B cell (primary cell): ENCODE measurements at regions not wholly inside any gene's neighbourhood (a gene's known extent, or its start where the extent isn't known, plus 50 kb on each side); places are given as distances from the start of the nearest gene placed in this dataset.

Experiments
- ATAC-seq: fragments of 200-7000 bp; cut with Tn5 transposase; one replicate; pipeline ENCODE4 v1.10.0; 2021; ENCODE audit warnings: low read depth, mild to moderate bottlenecking, moderate number of reproducible peaks, moderate library complexity
- CTCF ChIA-PET: fragments of 350-600 bp; sonication (Branson Sonifier 250); formaldehyde crosslinking; loops from one replicate; lab custom pipeline; 2021; ENCODE audit warnings: antibody characterized with exemption, inconsistent platforms; lab: Charles Lee
- POLR2A ChIA-PET: fragments of 350-600 bp; sonication (Branson Sonifier 250); formaldehyde crosslinking; loops from one replicate; lab custom pipeline; 2021; ENCODE audit warnings: antibody characterized with exemption; lab: Charles Lee
- DNase-seq: peaks from one replicate; pipeline ENCODE4 v3.0.0; 2013
- H2AFZ ChIP-seq: 2 replicates; pipeline ENCODE4 v1.6.1; 2012; ENCODE audit warnings: mild to moderate bottlenecking, low read depth, low read length; ENCODE audit not compliant: insufficient read depth, poor library complexity, severe bottlenecking
- H3K27ac ChIP-seq, 2 donors: 1 replicate in 1 of 2; 2 replicates in 1 of 2; pipeline ENCODE4 v1.5.1; 2012 to 2013; ENCODE audit warnings: low read length in 2 of 2, mild to moderate bottlenecking in 2 of 2, moderate library complexity in 1 of 2
- H3K27me3 ChIP-seq, 4 experiments: fragments of 200-600 bp in 1 of 4; sonication (generic) in 1 of 4; replicated peaks in 1 of 4; 1 replicate in 2 of 4; 2 replicates in 2 of 4; pipeline versions ENCODE4 v1.6.1 to v1.7.0; 2013 to 2016; ENCODE audit warnings: low read length in 3 of 4, mild to moderate bottlenecking in 2 of 4, mixed read lengths in 1 of 4, moderate library complexity in 1 of 4; ENCODE audit not compliant: insufficient read depth in 4 of 4, control insufficient read depth in 3 of 4; ENCODE audit errors: control extremely low read depth in 1 of 4
- H3K36me3 ChIP-seq, 2 experiments: replicated peaks in 1 of 2; 1 replicate in 1 of 2; 2 replicates in 1 of 2; pipeline versions ENCODE4 v1.6.1 to v1.7.1; 2013; ENCODE audit warnings: low read length in 1 of 2; ENCODE audit not compliant: insufficient read depth in 2 of 2, control insufficient read depth in 1 of 2; ENCODE audit errors: control extremely low read depth in 1 of 2, extremely low read depth in 1 of 2
- H3K4me1 ChIP-seq, 2 donors: fragments of 200-600 bp in 1 of 2; sonication (generic) in 1 of 2; 1 replicate in 1 of 2; 2 replicates in 1 of 2; pipeline versions ENCODE4 v1.5.1 to v1.6.1; 2013 to 2017; ENCODE audit warnings: low read length in 2 of 2; ENCODE audit not compliant: control insufficient read depth in 2 of 2, insufficient read depth in 2 of 2
- H3K4me2 ChIP-seq: replicated peaks from 2 replicates; pipeline ENCODE3; 2012; ENCODE audit warnings: mild to moderate bottlenecking, low read depth, low read length; ENCODE audit not compliant: poor library complexity, severe bottlenecking
- H3K4me3 ChIP-seq, 5 experiments: fragments of 200-600 bp in 1 of 5; sonication (generic) in 1 of 5; 1 replicate in 3 of 5; 2 replicates in 2 of 5; pipeline versions ENCODE4 v1.5.1 to v1.7.0; 2011 to 2016; ENCODE audit warnings: low read length in 4 of 5, mild to moderate bottlenecking in 4 of 5, low read depth in 2 of 5, control low read depth in 1 of 5, moderate library complexity in 1 of 5; ENCODE audit not compliant: insufficient read depth in 1 of 5; ENCODE audit errors: control extremely low read depth in 1 of 5, extremely low read depth in 1 of 5
- H3K79me2 ChIP-seq: fragments of 200-600 bp; sonication (generic); one replicate; pipeline ENCODE4 v1.6.0; 2016; ENCODE audit warnings: low read length; ENCODE audit not compliant: control insufficient read depth, insufficient read depth
- H3K9ac ChIP-seq: fragments of 200-600 bp; sonication (generic); 2 replicates; pipeline ENCODE4 v1.6.1; 2017; ENCODE audit warnings: mild to moderate bottlenecking, low read length, moderate library complexity
- H3K9me3 ChIP-seq, 3 donors: one replicate each; pipeline versions ENCODE4 v1.6.1 to v1.7.1; 2013; ENCODE audit warnings: low read length in 2 of 3; ENCODE audit not compliant: control insufficient read depth in 2 of 3, insufficient read depth in 1 of 3; ENCODE audit errors: control extremely low read depth in 1 of 3
- H4K20me1 ChIP-seq: 2 replicates; pipeline ENCODE4 v1.6.0; 2012; ENCODE audit warnings: mild to moderate bottlenecking, low read length; ENCODE audit not compliant: insufficient read depth, control insufficient read depth, poor library complexity, severe bottlenecking
- H3K27ac Mint-ChIP-seq: one replicate; pipeline ENCODE4 v1.8.0; 2021; ENCODE audit warnings: mixed read lengths
- H3K27me3 Mint-ChIP-seq: one replicate; pipeline ENCODE4 v1.8.0; 2021; ENCODE audit warnings: mixed read lengths
- H3K4me1 Mint-ChIP-seq: one replicate; pipeline ENCODE4 v1.8.0; 2021; ENCODE audit warnings: mixed read lengths
- H3K4me3 Mint-ChIP-seq: one replicate; pipeline ENCODE4 v1.8.0; 2021; ENCODE audit warnings: mixed read lengths
- H3K9me3 Mint-ChIP-seq: one replicate; pipeline ENCODE4 v1.8.0; 2022; ENCODE audit warnings: mixed read lengths; ENCODE audit not compliant: insufficient read depth
- CTCF ChIP-seq: fragments of 200-600 bp; IDR thresholded peaks from one replicate; pipeline ENCODE4 v1.8.0; 2022; ENCODE audit warnings: antibody characterized with exemption, mild to moderate bottlenecking
- EZH2 ChIP-seq: IDR thresholded peaks from 2 replicates; pipeline ENCODE4 v1.6.1; 2012; ENCODE audit warnings: borderline replicate concordance, low read depth, mild to moderate bottlenecking, moderate library complexity, low read length; ENCODE audit not compliant: insufficient read depth, poor library complexity, severe bottlenecking
- WGBS: methylation state at CpG from one replicate; pipeline ENCODE4 v1.1.5; 2013; ENCODE audit warnings: missing lambda C conversion rate; ENCODE audit not compliant: insufficient coverage; 5-methylcytosine and 5-hydroxymethylcytosine counted together
- intact Hi-C: fragments of 100-400 bp; cut with micrococcal nuclease; formaldehyde crosslinking; loops from one replicate; pipeline ENCODE4 v1.10.0; 2022

- Histone ChIP-seq H3K79me2 (no peaks in the 10 kb centered on the region), H3K36me3 (no peaks in the 10 kb centered on the region), H3K27me3 (peaks cover 0 to 3% (median 0%) of the 10 kb centered on the region in 4 experiments), H3K4me3 (no peak overlapping the region), H2AFZ (no peak overlapping the region), H3K9ac (no peak overlapping the region), H3K4me2 (no peak overlapping the region), H3K27ac (no peak overlapping the region), H3K4me1 (no peaks in the 10 kb centered on the region), H3K9me3 (no peaks in the 10 kb centered on the region), H4K20me1 (no peaks in the 10 kb centered on the region)
- CTCF ChIA-PET, result no interaction called here
- intact Hi-C loops, result no loop called here
- DNase-seq (no peak), ATAC-seq (no peak)
- H3K9me3 Mint-ChIP-seq, result no peaks in the 10 kb centered on the region
- no peaks in the 10 kb centered on the region for H3K4me1 Mint-ChIP-seq
- no peak overlapping the region for H3K4me3 Mint-ChIP-seq
- POLR2A ChIA-PET, result no interaction called here
- no peak for TF ChIP-seq EZH2
- no peak for TF ChIP-seq CTCF
- no peak overlapping the region for H3K27ac Mint-ChIP-seq
- H3K27me3 Mint-ChIP-seq, result peaks cover 7% of the 10 kb centered on the region
- WGBS, result 60% methylated on average over 2 of the region's 3 CpGs
Measured at GRCh38 chr11:129300099-129300498, 75.5 kb upstream of the BARX2 start.

- H3K36me3 ChIP-seq, result no peaks in the 10 kb centered on the region
- H2AFZ ChIP-seq, result no peak overlapping the region
- peaks cover 0 to 3% (median 0%) of the 10 kb centered on the region in 4 experiments for H3K27me3 ChIP-seq
- H3K9me3 ChIP-seq, result no peaks in the 10 kb centered on the region
- ChIA-PET CTCF (no interaction called here), POLR2A (no interaction called here)
- H3K27ac Mint-ChIP-seq, result no peak overlapping the region
- no peaks in the 10 kb centered on the region for H3K79me2 ChIP-seq
- H3K4me3 Mint-ChIP-seq, result no peak overlapping the region
- H3K27me3 Mint-ChIP-seq, result peaks cover 7% of the 10 kb centered on the region
- ATAC-seq, result no peak
- H4K20me1 ChIP-seq, result no peaks in the 10 kb centered on the region
- intact Hi-C loops, result no loop called here
- WGBS, result no CpG with 5 or more reads among the region's 2 CpGs
- no peak for DNase-seq
- no peak overlapping the region for H3K27ac ChIP-seq
- no peak overlapping the region for H3K9ac ChIP-seq
- no peaks in the 10 kb centered on the region for H3K4me1 ChIP-seq
- TF ChIP-seq CTCF (no peak), EZH2 (no peak)
- H3K4me1 Mint-ChIP-seq, result no peaks in the 10 kb centered on the region
- no peaks in the 10 kb centered on the region for H3K9me3 Mint-ChIP-seq
- H3K4me2 ChIP-seq, result no peak overlapping the region
- H3K4me3 ChIP-seq, result no peak overlapping the region
Measured at GRCh38 chr11:129298988-129299387, 76.7 kb upstream of the BARX2 start.
